NCI-H526 (cell line): ENCODE measurements at regions not wholly inside any gene's neighbourhood (a gene's known extent, or its start where the extent isn't known, plus 50 kb on each side); places are given as distances from the start of the nearest gene placed in this dataset.
"Not testable (repeated sequence)": the region's sequence is repeated elsewhere in the genome, so short reads cannot be mapped to it uniquely, and the experiment has no call there.

Experiments used
- DNase-seq, 2 experiments: peaks; one replicate each; lab custom pipeline; 2025; lab: John Stamatoyannopoulos, UW

GRCh38 chr21:17048974-17049373 is 463.9 kb upstream of the CXADR start:
- DNase-seq: no peak

GRCh38 chr21:17050156-17050555 is 462.7 kb upstream of the CXADR start:
- no peak for DNase-seq

GRCh38 chr21:17050646-17051045 is 462.2 kb upstream of the CXADR start:
- no peak for DNase-seq

GRCh38 chr21:17051054-17051453 is 461.8 kb upstream of the CXADR start:
- no peak for DNase-seq

GRCh38 chr21:17053321-17053720 is 459.5 kb upstream of the CXADR start:
- peak in 1 of 2 experiments; percentile 17 for DNase-seq

- DNase-seq: peak in 1 of 2 experiments; percentile 46
Measured at GRCh38 chr21:17059936-17060335, 452.9 kb upstream of the CXADR start.

- DNase-seq: no peak
Measured at GRCh38 chr21:17066006-17066405, 446.8 kb upstream of the CXADR start.

GRCh38 chr21:17071093-17071492 is 441.8 kb upstream of the CXADR start:
- no peak for DNase-seq

GRCh38 chr21:17081193-17081592 is 431.6 kb upstream of the CXADR start:
- DNase-seq: no peak

GRCh38 chr21:17082843-17083483 is 429.9 kb upstream of the CXADR start:
- no peak for DNase-seq

- no peak for DNase-seq
Measured at GRCh38 chr21:17085707-17086106, 427.1 kb upstream of the CXADR start.

GRCh38 chr21:17088500-17088899 is 424.3 kb upstream of the CXADR start:
- DNase-seq: no peak

- DNase-seq: no peak
Measured at GRCh38 chr21:17089091-17089491, 423.8 kb upstream of the CXADR start.

GRCh38 chr21:17101696-17102095 is 411.1 kb upstream of the CXADR start:
- DNase-seq: no peak

- DNase-seq: no peak
Measured at GRCh38 chr21:17105932-17106331, 406.9 kb upstream of the CXADR start.

GRCh38 chr21:17114045-17114444 is 398.8 kb upstream of the CXADR start:
- no peak for DNase-seq

- DNase-seq: no peak
Measured at GRCh38 chr21:17118638-17119384, 394.0 kb upstream of the CXADR start.

- no peak for DNase-seq
Measured at GRCh38 chr21:17119466-17120297, 393.2 kb upstream of the CXADR start.

GRCh38 chr21:17127395-17127794 is 385.4 kb upstream of the CXADR start:
- DNase-seq: not testable (repeated sequence)

GRCh38 chr21:17128132-17128531 is 384.7 kb upstream of the CXADR start:
- no peak for DNase-seq

- not testable (repeated sequence) for DNase-seq
Measured at GRCh38 chr21:17139159-17139558, 373.7 kb upstream of the CXADR start.

GRCh38 chr21:17139696-17140095 is 373.1 kb upstream of the CXADR start:
- DNase-seq: no peak

GRCh38 chr21:17146426-17146825 is 366.4 kb upstream of the CXADR start:
- peak in 1 of 2 experiments; percentile 13 for DNase-seq
